Psoas muscle (tissue), 7 donors: ENCODE measurements at regions not wholly inside any gene's neighbourhood (a gene's known extent, or its start where the extent isn't known, plus 50 kb on each side); places are given as distances from the start of the nearest gene placed in this dataset.

Source experiments
- ATAC-seq, 4 donors: fragments of 200-7000 bp; cut with Tn5 transposase; one replicate each; pipeline ENCODE4 v1.9.1; 2020; ENCODE audit warnings: moderate library complexity in 3 of 4, mild to moderate bottlenecking in 2 of 4
- DNase-seq, 2 donors: peaks; one replicate each; pipeline ENCODE4 v3.0.0-alpha.2; 2020
- H3K27ac ChIP-seq: fragments of 200-600 bp; one replicate; pipeline ENCODE4 v1.8.0; 2022
- H3K27me3 ChIP-seq, 3 donors: fragments of 200-600 bp in 1 of 3; one replicate each; pipeline versions ENCODE4 v1.6.1 to v1.8.0; 2013 to 2022; ENCODE audit warnings: low read length in 2 of 3, mild to moderate bottlenecking in 2 of 3, moderate library complexity in 1 of 3; ENCODE audit not compliant: insufficient read depth in 3 of 3
- H3K36me3 ChIP-seq, 2 donors: fragments of 200-600 bp in 1 of 2; one replicate each; pipeline versions ENCODE4 v1.6.1 to v1.8.0; 2013 to 2022; ENCODE audit warnings: low read depth in 1 of 2, mild to moderate bottlenecking in 1 of 2, moderate library complexity in 1 of 2; ENCODE audit not compliant: insufficient read depth in 1 of 2
- H3K4me1 ChIP-seq: fragments of 200-600 bp; one replicate; pipeline ENCODE4 v1.8.0; 2022
- H3K4me3 ChIP-seq: fragments of 200-600 bp; one replicate; pipeline ENCODE4 v1.8.0; 2022; ENCODE audit warnings: mild to moderate bottlenecking
- H3K9me3 ChIP-seq: fragments of 200-600 bp; one replicate; pipeline ENCODE4 v1.8.0; 2022
- CTCF ChIP-seq: fragments of 200-600 bp; IDR thresholded peaks from one replicate; pipeline ENCODE4 v1.8.0; 2022; ENCODE audit warnings: antibody characterized with exemption
- WGBS, 3 donors: extraction: QIAGEN DNeasy Blood & Tissue Kit; methylation state at CpG; one replicate each; pipeline versions ENCODE4 v1.1.6 to v1.1.7; 2013; 5-methylcytosine and 5-hydroxymethylcytosine counted together
- intact Hi-C, 2 donors: fragments of 100-400 bp; cut with DNase I; formaldehyde crosslinking; loops; one replicate each; pipeline versions ENCODE4 v1.11.0 to v1.14.2; 2022
- donor health status: healthy with polysubstance abuse.
- donor health status: DM: no; HTN: no; CAD: no; lungs with moderate emphysema.
- donor health status: Bipolar disorder and iron deficiency.
- donor health status: healthy.
- donor health status: DM: yes; HTN: yes; CAD: no.
- donor health status: DM: no; HTN: no; CAD: no.
- donor health status: DM: yes; HTN: yes; CAD: no.

GRCh38 chr3:26264708-26265107, 357.9 kb upstream of the LRRC3B start:
- no peaks in the 10 kb centered on the region for H3K9me3 ChIP-seq
- peaks cover 0 to 4% (median 0%) of the 10 kb centered on the region in 3 donors for H3K27me3 ChIP-seq
- DNase-seq = no peak
- no peak for TF ChIP-seq CTCF
- WGBS, 3 donors = 60 to 74% (median 64%) methylated on average over 4 of the region's 4 CpGs
- no peaks in the 10 kb centered on the region for H3K4me1 ChIP-seq
- no peaks in the 10 kb centered on the region for H3K36me3 ChIP-seq
- ATAC-seq = no peak
- no peak overlapping the region for H3K4me3 ChIP-seq
- intact Hi-C loops = no loop called here
- no peak overlapping the region for H3K27ac ChIP-seq

GRCh38 chr3:26271848-26272247, 350.7 kb upstream of the LRRC3B start:
- H3K4me3 ChIP-seq = no peak overlapping the region
- no peak overlapping the region for H3K27ac ChIP-seq
- H3K36me3 ChIP-seq = no peaks in the 10 kb centered on the region
- TF ChIP-seq CTCF = no peak
- intact Hi-C loops = no loop called here
- no peaks in the 10 kb centered on the region for H3K27me3 ChIP-seq
- no peaks in the 10 kb centered on the region for H3K9me3 ChIP-seq
- no peaks in the 10 kb centered on the region for H3K4me1 ChIP-seq
- no peak for ATAC-seq
- no peak for DNase-seq

DNA sequence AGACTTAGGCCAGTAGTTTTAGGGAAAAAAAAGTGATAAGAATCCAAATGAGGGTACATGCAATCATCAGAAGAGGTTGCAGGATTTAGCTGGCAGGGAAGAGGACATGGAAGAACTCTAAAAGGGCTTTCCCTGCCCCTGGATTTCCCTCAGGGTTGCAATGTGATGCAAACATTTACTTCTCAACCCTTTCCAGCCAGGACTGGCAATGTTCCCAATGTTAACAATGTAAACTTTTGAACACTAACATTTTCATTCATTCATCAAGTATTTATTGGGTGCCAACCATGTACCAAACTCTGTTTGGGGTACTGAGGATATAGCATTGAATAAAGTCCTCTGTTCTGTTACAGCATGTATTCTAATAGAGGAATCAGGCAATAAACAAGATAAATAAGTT, 349.4 kb upstream of the LRRC3B start:
- no peak for TF ChIP-seq CTCF
- DNase-seq = no peak

DNA sequence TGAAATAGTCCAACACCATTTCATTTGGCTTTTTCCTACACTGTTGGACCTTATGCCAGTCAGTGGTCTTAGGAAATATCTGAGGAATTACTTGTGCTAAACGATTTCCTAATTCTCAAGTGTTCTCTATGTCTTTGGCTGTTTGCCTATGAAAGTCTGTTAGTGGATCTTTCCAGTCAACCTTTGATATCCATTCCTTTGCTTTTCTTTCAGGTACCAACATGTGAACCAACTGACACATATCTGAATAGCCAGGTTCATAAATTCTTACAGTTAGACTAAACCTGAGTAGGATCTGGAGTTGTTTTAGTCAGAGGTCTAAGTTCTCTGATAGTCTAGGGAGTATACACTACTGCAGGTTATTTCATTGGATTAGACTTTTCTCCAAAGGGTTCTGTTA, 343.5 kb upstream of the LRRC3B start:
- 42 to 48% (median 45%) methylated on average over 1 of the region's 1 CpG for WGBS, 3 donors
- TF ChIP-seq CTCF = no peak
- H3K27me3 ChIP-seq = no peaks in the 10 kb centered on the region
- intact Hi-C loops = no loop called here
- H3K9me3 ChIP-seq = peaks cover 3% of the 10 kb centered on the region
- no peaks in the 10 kb centered on the region for H3K36me3 ChIP-seq
- no peaks in the 10 kb centered on the region for H3K4me1 ChIP-seq
- no peak overlapping the region for H3K27ac ChIP-seq
- DNase-seq (no peak), ATAC-seq (no peak)
- H3K4me3 ChIP-seq = no peak overlapping the region

More for the DNA sequence above, 349.4 kb upstream of the LRRC3B start:
- Histone ChIP-seq H3K27ac (no peak overlapping the region), H3K36me3 (no peaks in the 10 kb centered on the region), H3K9me3 (no peaks in the 10 kb centered on the region), H3K27me3 (no peaks in the 10 kb centered on the region), H3K4me3 (no peak overlapping the region), H3K4me1 (no peaks in the 10 kb centered on the region)
- no peak for ATAC-seq
- intact Hi-C loops = no loop called here

- Histone ChIP-seq H3K9me3 (peaks cover 12% of the 10 kb centered on the region), H3K36me3 (no peaks in the 10 kb centered on the region), H3K4me3 (no peak overlapping the region), H3K27me3 (no peaks in the 10 kb centered on the region), H3K4me1 (no peaks in the 10 kb centered on the region), H3K27ac (no peak overlapping the region)
- no peak for ATAC-seq
- intact Hi-C loops = no loop called here
- 64 to 73% (median 72%) methylated on average over 2 of the region's 2 CpGs for WGBS, 3 donors
- no peak for DNase-seq
- no peak for TF ChIP-seq CTCF
These were observed 342.1 kb upstream of the LRRC3B start for GRCh38 chr3:26280517-26280916.
